ENCODE measurements at regions not wholly inside any gene's neighbourhood (a gene's known extent, or its start where the extent isn't known, plus 50 kb on each side); places are given as distances from the start of the nearest gene placed in this dataset.

DNA sequence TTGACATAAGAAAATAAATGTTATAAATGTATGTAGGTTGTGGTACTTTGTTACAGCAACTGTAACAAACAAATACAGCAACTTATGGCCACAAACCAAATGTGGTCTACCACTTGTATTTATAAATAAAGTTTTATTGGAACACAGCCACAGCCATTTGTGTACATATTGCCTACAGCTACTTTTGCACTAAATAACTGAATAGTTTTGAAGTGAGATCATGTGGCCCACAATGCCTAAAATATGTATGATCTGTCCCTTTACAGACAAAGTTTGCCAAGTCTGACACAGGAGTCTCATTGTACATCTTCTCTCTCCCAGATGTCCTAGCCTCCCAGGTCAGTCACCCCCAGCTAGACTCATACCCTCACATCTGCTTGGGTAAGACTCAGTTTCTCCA is 283.6 kb upstream of the PRDM9 start:
- Histone ChIP-seq H3K4me1 (ENCODE audit: insufficient read depth) (no peaks in the 10 kb centered on the region), H3K9me3 (no peaks in the 10 kb centered on the region), H3K4me3 (no peak overlapping the region), H3K27me3 (no peaks in the 10 kb centered on the region), H3K36me3 (no peaks in the 10 kb centered on the region), H3K27ac (no peak overlapping the region)
- intact Hi-C loops (cut with DNase I) = no loop called here
- DNase-seq = no peak
- TF ChIP-seq, protein P1, sequence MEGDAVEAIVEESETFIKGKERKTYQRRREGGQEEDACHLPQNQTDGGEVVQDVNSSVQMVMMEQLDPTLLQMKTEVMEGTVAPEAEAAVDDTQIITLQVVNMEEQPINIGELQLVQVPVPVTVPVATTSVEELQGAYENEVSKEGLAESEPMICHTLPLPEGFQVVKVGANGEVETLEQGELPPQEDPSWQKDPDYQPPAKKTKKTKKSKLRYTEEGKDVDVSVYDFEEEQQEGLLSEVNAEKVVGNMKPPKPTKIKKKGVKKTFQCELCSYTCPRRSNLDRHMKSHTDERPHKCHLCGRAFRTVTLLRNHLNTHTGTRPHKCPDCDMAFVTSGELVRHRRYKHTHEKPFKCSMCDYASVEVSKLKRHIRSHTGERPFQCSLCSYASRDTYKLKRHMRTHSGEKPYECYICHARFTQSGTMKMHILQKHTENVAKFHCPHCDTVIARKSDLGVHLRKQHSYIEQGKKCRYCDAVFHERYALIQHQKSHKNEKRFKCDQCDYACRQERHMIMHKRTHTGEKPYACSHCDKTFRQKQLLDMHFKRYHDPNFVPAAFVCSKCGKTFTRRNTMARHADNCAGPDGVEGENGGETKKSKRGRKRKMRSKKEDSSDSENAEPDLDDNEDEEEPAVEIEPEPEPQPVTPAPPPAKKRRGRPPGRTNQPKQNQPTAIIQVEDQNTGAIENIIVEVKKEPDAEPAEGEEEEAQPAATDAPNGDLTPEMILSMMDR (IDR thresholded peaks at IDR 0.05) = no peak
- TF ChIP-seq EP300 (IDR thresholded peaks at IDR 0.05) (no peak), POLR2A (IDR thresholded peaks at IDR 0.05) (no peak)

DNA sequence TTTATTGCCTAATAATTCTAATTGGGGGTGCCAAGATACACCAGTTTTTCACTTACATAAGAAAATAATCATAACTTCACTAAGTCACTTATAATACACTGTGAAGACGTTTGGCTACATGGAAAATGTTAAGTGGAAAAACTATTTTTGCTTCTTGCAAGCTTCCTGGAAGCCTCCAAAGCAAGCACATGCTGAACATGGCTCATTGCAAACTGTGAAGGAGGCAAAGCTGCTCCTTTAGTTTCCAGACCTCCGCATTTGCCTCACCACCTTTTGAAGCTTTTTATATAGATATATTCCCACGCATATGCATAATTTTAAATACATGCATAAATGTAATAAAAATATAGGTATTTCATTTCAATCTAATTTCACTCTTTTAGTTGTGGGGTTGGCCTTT is 285.6 kb upstream of the PRDM9 start:
- Histone ChIP-seq H3K9me3 (no peaks in the 10 kb centered on the region), H3K36me3 (no peaks in the 10 kb centered on the region), H3K4me3 (no peak overlapping the region), H3K4me1 (ENCODE audit: insufficient read depth) (no peaks in the 10 kb centered on the region), H3K27me3 (no peaks in the 10 kb centered on the region), H3K27ac (no peak overlapping the region)
- no peak for DNase-seq
- WGBS, 3 donors = 75 to 81% (median 80%) methylated on average over 3 of the region's 3 CpGs
- intact Hi-C loops (cut with DNase I) = no loop called here
- no peak for TF ChIP-seq EP300 (IDR thresholded peaks at IDR 0.05)
- TF ChIP-seq POLR2A (IDR thresholded peaks at IDR 0.05) = no peak
- TF ChIP-seq, protein P1 (IDR thresholded peaks at IDR 0.05) = no peak

DNA sequence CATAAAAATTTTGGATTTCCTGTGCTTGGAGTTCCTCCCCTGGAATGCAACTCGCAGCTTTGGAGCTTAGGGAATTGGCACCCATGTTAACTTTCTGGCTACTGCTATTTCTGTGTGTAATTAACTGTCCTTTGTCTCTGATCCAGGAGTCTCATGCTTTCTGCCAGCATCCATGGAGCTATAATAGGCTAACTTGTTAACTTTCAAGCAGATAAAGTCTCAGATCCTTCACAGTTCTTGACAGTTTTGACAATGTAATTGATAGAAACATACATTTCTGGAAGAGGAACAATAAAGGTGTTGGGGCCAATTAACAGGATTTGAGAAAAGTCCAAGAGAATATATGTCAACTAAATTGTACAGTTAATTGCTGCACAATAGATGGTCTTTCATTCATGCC is 290.2 kb upstream of the PRDM9 start:
- Histone ChIP-seq H3K27ac (no peak overlapping the region), H3K4me1 (ENCODE audit: insufficient read depth) (no peaks in the 10 kb centered on the region), H3K27me3 (no peaks in the 10 kb centered on the region), H3K36me3 (no peaks in the 10 kb centered on the region), H3K9me3 (no peaks in the 10 kb centered on the region), H3K4me3 (no peak overlapping the region)
- TF ChIP-seq POLR2A (IDR thresholded peaks at IDR 0.05) = no peak
- no peak for TF ChIP-seq EP300 (IDR thresholded peaks at IDR 0.05)
- TF ChIP-seq, protein P1 (IDR thresholded peaks at IDR 0.05) = no peak
- 44 to 50% (median 45%) methylated on average over 1 of the region's 1 CpG for WGBS, 3 donors
- intact Hi-C loops (cut with DNase I) = no loop called here
- DNase-seq = no peak

DNA sequence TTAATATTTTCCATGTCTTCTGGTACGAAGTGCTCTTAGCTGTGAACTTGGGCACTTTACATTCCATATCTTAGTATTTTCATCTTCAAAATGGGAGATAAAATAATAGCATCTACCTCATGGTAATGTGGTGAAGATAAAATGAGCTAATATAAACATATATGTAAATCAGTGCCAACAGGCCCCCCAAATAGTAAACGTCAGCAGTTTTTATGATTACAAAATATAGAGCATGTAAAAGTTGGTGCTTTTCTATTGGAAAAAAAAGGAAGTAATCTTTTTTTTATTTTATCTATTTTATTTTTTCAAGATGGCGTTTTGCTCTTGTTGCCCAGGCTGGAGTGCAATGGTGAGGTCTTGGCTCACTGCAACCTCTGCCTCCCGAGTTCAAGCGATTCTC is 291.1 kb upstream of the PRDM9 start:
- no peaks in the 10 kb centered on the region for H3K9me3 ChIP-seq
- no peaks in the 10 kb centered on the region for H3K36me3 ChIP-seq
- TF ChIP-seq, protein P1 (IDR thresholded peaks at IDR 0.05) = no peak
- no peak for TF ChIP-seq POLR2A (IDR thresholded peaks at IDR 0.05)
- H3K27me3 ChIP-seq = no peaks in the 10 kb centered on the region
- WGBS, 3 donors = 79 to 85% (median 83%) methylated on average over 5 of the region's 5 CpGs
- intact Hi-C loops (cut with DNase I) = no loop called here
- no peaks in the 10 kb centered on the region for H3K4me1 ChIP-seq (ENCODE audit: insufficient read depth)
- DNase-seq = no peak
- H3K27ac ChIP-seq = no peak overlapping the region
- H3K4me3 ChIP-seq = no peak overlapping the region

DNA sequence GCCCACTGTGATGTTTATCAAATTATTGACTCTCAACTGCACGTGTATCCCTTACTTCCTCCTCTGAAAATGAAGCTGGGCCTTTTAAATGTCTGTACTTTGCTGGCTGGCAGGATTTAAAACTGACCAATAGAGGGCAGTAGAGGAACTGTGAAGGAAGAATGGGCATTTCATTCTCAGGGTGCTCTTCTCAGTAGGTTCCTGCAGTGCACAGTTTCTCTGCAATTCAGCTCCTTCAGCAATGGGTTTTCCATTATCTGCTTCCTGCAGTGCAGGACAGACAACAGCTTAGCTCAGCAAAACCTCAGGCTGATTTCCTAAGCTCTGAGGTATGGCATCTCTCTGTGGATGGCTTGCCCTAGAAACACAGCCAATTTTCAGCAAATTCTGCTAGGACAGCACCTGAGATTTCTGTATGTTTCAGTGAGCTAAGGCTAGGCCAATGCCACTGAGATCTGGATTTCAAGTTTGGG is 298.4 kb upstream of the PRDM9 start:
- H3K4me1 ChIP-seq (ENCODE audit: insufficient read depth) = no peaks in the 10 kb centered on the region
- 0% methylated on average over 1 of the region's 1 CpG for WGBS, 3 donors

More for the DNA sequence above, 298.4 kb upstream of the PRDM9 start:
- Histone ChIP-seq H3K9me3 (no peaks in the 10 kb centered on the region), H3K36me3 (no peaks in the 10 kb centered on the region), H3K27me3 (no peaks in the 10 kb centered on the region), H3K27ac (no peak overlapping the region), H3K4me3 (no peak overlapping the region)
- intact Hi-C loops (cut with DNase I) = no loop called here
- TF ChIP-seq, protein P1 (IDR thresholded peaks at IDR 0.05) = no peak
- no peak for TF ChIP-seq EP300 (IDR thresholded peaks at IDR 0.05)
- no peak for TF ChIP-seq POLR2A (IDR thresholded peaks at IDR 0.05)
- no peak for DNase-seq

Measured in ovary (tissue), 7 donors.